Medulla oblongata (tissue), 1 donor: ENCODE measurements at regions not wholly inside any gene's neighbourhood (a gene's known extent, or its start where the extent isn't known, plus 50 kb on each side); places are given as distances from the start of the nearest gene placed in this dataset.
A peak's percentile ranks its signal among the peaks of the same experiment; 100 is the strongest.

Experiments
- DNase-seq: peaks from one replicate; pipeline ENCODE4 v3.0.0-alpha.2; 2015; ENCODE audit errors: extremely low spot score

DNA sequence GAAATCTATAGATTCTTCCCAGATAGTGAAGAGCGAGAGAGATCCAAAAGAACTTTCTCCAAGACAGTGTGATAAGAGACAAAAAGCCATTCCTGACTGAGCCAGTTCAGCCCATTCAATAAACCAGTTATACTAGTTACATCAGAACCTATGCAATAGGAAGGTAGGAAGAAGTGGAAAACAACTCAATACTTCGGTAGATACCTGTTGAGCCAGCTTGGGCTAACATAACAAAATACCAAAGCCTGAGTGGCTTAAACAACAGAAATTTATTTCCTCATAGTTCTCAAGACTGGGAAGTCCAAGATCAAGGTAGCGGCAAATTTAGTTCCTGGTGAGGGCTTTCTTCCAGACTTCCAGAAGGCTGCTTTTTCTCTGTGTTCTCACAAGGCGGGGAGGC is 214.5 kb upstream of the GRAMD2B start:
- DNase-seq, result no peak

DNA sequence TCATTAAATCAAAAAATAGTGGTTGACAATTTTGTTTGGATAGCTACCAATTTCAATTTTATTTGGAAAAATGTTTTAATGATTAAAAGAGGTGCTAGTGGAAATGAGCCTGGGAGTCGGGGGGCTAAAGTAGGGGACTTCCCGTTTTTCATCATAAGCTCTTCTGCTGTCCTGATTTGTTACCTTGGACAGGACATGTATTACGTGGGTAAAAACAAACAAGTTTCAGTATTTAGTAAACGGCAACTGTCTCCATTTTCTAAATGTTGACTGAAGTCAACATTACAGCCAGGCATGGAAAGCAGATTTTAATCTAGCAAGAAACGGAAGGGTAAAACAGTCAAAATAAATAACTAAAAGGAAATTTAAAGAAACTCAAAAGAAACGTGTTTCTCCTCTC is 212.3 kb upstream of the GRAMD2B start:
- no peak for DNase-seq

- peak; percentile 36 for DNase-seq
Measured at GRCh38 chr5:126219616-126220015, 203.6 kb upstream of the GRAMD2B start.

- no peak for DNase-seq
Measured at GRCh38 chr5:126220725-126221124, 202.5 kb upstream of the GRAMD2B start.

DNA sequence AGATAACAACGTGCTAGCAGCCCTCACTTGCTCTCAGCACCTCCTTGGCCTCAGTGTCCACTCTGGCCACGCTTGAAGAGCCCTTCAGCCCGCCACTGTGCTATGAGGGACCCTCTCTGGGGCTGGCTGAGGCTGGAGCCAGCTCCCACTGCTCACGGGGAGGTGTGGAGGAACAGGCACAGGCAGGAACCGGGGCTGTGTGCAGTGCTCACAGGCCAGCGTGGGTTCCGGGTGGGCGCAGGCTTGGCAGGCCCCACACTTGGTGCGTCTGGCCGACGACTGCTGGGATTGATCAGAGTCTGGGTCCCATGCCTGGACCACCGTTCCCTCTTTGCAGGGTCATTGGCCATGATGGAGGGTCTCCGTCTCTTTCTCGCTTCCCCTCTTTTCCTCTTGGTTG is 194.3 kb upstream of the GRAMD2B start:
- DNase-seq, result no peak

GRCh38 chr5:126233256-126233655 is 190.0 kb upstream of the GRAMD2B start:
- DNase-seq, result no peak

DNA sequence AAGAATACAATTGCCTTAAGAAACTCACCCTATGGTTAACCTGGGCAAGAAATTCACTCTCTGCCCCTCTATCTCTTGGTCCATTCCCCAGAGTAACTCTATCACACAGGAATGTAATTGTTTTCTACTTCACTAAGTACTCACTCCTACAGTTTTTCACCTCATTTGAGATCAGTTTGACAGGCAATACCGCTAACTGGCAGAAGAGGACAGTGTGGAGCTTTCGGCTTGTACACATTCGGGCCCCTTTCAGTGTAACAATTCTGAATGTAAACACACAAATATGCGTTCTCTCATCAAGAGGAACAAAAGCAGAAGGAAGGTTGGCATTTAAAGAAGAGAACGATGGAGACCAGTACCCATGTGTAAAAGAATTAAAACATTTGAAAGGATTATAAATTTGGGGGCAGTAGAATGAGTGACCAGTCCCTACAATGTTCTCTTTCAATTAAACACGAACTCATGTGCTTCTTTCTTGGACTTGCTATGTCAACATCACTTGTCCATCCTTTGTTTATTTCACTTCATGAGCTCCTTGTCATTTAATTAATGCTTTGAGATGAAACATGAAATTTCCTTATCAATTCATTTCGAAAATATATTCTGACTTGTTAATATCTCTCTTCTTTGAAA is 188.5 kb upstream of the GRAMD2B start:
- peak; percentile 16 for DNase-seq

DNA sequence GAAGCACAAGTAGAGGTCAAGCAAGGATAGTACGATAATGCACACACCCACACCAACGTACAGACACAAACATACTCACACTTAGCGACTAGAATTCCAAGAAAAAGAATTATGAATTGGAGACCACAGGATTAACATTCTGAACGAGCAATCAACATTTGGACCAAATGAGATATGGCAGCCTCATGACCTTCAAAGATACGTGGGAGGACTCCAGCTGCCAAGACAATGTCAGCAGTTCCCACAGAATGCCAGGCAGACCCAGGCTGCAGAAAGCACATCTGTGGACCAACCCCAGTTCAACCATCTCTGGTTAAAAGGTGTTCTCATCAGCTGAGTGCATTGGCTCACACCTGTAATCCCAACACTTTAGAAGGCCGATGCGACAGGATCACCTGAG is 187.6 kb upstream of the GRAMD2B start:
- no peak for DNase-seq

GRCh38 chr5:126236994-126237393 is 186.2 kb upstream of the GRAMD2B start:
- DNase-seq, result no peak

DNA sequence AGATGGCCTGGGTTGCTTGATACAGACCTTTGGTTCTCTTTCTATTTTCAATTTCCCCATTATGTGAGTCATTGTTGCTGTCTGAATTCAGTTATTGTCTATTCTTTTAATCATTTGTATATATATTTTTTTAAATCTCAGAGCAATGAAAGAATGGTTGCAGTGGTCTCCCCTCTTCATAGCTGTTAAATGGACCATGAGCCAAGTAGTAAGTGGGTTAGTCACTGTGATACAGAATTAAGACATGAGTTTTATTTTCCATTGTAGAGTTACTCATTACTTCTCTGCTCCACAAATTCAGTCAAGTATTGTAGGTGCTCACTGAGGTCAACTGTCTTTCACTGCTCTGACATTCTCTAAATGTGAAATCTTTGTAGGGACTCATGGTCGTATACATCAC is 174.6 kb upstream of the GRAMD2B start:
- DNase-seq, result no peak

- no peak for DNase-seq
Measured at GRCh38 chr5:126251024-126251423, 172.2 kb upstream of the GRAMD2B start.

DNA sequence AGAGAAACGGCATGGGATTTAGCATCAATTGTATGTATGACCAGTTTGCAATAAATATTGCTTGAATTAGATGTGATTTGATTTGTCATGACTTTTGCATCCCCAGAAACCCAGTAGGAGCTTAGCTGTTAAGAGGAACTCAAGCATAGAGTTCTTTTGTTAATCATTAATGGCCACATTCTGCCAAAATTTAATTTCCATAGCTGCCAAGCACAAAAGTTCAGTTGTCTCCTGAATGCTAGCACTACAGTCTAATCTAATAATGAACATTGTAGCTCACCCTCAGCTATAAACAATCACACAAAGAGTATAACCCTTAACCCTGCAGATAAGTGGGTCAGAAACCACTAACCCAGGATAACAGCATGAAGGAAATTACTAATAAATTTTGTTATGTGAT is 169.8 kb upstream of the GRAMD2B start:
- DNase-seq, result peak; percentile 15

DNA sequence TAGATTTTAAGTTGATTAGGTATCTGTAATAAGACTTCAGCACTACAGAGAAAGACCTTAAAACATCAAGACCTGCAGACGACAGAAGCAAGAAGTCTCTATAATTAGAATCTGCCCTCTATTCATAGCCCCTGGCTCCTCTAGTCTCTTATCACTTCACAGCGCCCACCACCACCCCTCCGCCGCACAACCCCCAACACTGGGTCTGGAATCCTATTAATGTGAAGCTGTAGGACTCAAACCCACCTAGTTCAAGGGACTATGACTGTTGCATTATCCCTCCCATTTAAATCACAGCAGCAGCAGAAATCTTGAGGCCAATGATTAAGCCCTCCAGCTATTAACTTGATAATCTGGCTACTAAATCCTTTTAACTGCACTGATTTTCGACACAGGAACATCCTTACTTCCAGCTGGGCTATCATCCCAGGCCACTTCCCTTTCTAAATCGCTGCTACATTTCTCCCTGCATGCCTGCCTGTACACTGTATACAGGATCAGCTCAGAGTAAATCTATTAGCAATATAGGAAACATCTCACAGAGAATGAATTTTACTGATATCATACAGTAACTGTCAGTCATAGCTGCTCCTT is 159.5 kb upstream of the GRAMD2B start:
- no peak for DNase-seq

- no peak for DNase-seq
Measured at GRCh38 chr5:126265917-126266316, 157.3 kb upstream of the GRAMD2B start.

DNA sequence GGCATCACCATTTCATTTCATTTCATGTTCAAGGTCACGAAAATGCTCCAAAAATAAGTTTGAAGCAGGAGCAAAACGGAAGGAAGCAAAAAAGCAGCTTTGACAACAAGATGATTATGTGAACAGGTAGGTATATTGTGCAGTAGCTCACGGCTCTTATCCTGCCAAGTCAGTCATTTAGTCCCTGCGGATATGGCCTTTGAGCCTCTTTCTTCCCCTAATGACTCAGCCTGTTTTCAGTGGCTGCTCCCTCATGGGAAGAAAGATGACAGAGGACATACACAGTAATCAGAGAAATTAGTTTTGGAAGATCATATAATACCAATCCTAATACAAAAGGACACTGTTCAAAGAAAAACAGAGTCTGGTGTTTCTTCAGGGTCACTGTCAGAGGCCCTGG is 155.8 kb upstream of the GRAMD2B start:
- DNase-seq, result no peak

- DNase-seq, result no peak
Measured at GRCh38 chr5:126268697-126269315, 154.4 kb upstream of the GRAMD2B start.

GRCh38 chr5:126269511-126269910 is 153.7 kb upstream of the GRAMD2B start:
- DNase-seq, result no peak

GRCh38 chr5:126271141-126271540 is 152.1 kb upstream of the GRAMD2B start:
- no peak for DNase-seq

DNA sequence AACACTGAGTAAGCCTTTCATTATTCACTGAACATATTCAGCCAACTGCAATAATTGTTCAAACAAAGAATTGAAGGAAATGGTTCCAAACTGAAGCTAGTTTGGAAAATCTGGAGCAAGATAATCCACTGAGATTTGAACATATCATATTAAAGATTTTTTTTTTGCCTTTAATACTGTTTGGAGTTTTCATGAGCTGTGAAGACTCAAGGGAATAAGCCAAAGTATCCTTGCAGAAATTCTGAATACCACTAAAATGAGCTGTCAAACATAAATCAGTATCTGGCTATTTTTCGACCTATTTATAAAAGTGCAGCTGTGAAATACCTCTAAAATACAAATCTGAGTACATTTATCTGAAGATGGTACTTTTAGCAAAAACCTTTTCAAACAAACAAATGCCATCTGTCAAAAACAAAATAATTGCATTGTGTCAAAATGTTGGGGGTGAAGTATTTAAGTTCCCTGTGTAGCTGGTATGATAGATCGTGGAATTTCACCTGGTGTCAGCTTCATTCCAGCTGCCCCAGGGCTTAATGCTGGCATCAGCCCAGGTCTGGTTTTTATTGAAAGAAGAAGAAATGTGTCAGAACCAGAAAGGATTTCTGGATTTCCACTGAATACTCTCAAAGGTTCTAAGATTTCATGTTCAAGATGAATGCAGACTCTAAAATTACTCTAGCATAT is 149.0 kb upstream of the GRAMD2B start:
- no peak for DNase-seq

DNA sequence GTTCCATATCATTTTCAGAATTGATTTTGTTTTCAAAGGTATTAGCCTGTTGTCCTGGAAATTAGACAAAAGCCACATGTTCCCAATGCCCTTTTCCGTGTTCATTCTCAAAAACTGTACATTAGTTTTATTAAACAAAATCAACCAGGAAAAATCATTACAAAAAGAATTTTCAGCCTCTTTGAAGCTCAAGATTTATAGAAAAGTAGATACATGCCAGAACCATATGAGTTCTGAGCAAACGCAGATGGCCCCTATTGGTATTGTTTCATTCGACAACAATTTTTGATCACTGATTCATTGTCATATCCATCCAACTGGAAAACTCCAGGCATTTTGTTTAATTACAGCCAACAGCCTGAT is 148.5 kb upstream of the GRAMD2B start:
- DNase-seq, result no peak

DNA sequence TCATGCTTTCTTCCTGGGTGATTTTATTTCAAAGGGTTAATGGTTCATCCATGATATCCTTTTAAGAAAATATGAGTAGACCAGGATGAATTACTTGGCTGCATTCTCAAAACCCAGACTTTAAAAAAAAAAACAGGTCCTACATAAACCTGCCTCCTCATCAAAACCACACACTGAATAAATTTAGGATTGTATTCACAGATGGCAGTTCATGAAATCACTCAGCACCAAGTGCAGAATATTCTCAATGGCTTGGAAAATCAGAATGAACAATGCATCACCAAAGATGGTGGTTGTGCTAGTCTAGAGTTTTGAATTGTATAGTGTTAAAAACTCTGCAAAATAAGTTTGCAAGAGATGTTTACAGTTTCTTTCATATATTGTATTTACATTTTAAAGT is 145.4 kb upstream of the GRAMD2B start:
- no peak for DNase-seq

- no peak for DNase-seq
Measured at GRCh38 chr5:126280343-126280742, 142.9 kb upstream of the GRAMD2B start.

DNA sequence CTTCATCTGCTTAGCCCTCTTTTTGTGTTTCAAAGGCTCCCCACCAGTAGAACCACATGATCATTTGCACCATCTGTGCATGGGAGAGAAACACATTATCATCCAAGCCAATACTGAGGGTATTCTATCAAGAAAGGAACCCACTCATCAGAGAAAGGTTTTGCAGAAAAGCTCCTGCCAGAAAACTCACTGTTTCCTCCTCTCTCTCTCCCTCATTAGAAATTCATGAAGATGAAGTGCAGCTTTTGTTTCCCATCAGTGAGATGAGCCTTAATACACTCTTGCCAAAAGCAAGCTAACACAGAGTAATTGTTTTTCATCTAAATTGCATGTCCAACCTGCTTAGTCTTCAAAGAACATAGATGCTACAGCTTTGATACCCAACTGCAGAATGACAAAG is 142.4 kb upstream of the GRAMD2B start:
- peak; percentile 27 for DNase-seq
